ENCODE measurements at regions not wholly inside any gene's neighbourhood (a gene's known extent, or its start where the extent isn't known, plus 50 kb on each side); places are given as distances from the start of the nearest gene placed in this dataset.

GRCh38 chr9:88792502-88792901 is 198.8 kb upstream of the S1PR3 start:
- no peak for DNase-seq (ENCODE audit: low read depth)

GRCh38 chr9:88794100-88794499 is 197.2 kb upstream of the S1PR3 start:
- no peak for DNase-seq (ENCODE audit: low read depth)

- no peak for DNase-seq (ENCODE audit: low read depth)
These were observed 194.3 kb upstream of the S1PR3 start for GRCh38 chr9:88796947-88797346.

GRCh38 chr9:88798476-88798875 is 192.8 kb upstream of the S1PR3 start:
- DNase-seq (ENCODE audit: low read depth) = no peak

GRCh38 chr9:88799541-88800328 is 191.5 kb upstream of the S1PR3 start:
- DNase-seq (ENCODE audit: low read depth) = no peak

- DNase-seq (ENCODE audit: low read depth) = no peak
These were observed 191.0 kb upstream of the S1PR3 start for GRCh38 chr9:88800329-88800682.

GRCh38 chr9:88801214-88801796 is 190.0 kb upstream of the S1PR3 start:
- no peak for DNase-seq (ENCODE audit: low read depth)

GRCh38 chr9:88802533-88802932 is 188.7 kb upstream of the S1PR3 start:
- DNase-seq (ENCODE audit: low read depth) = no peak

GRCh38 chr9:88803546-88804253 is 187.6 kb upstream of the S1PR3 start:
- DNase-seq (ENCODE audit: low read depth) = no peak

GRCh38 chr9:88804254-88804596 is 187.0 kb upstream of the S1PR3 start:
- no peak for DNase-seq (ENCODE audit: low read depth)

GRCh38 chr9:88805217-88805943 is 185.9 kb upstream of the S1PR3 start:
- no peak for DNase-seq (ENCODE audit: low read depth)

GRCh38 chr9:88807426-88807825 is 183.8 kb upstream of the S1PR3 start:
- DNase-seq (ENCODE audit: low read depth) = no peak

- no peak for DNase-seq (ENCODE audit: low read depth)
These were observed 183.1 kb upstream of the S1PR3 start for GRCh38 chr9:88808019-88808656.

GRCh38 chr9:88808761-88809354 is 182.4 kb upstream of the S1PR3 start:
- DNase-seq (ENCODE audit: low read depth) = no peak

- no peak for DNase-seq (ENCODE audit: low read depth)
These were observed 181.7 kb upstream of the S1PR3 start for GRCh38 chr9:88809355-88810161.

- no peak for DNase-seq (ENCODE audit: low read depth)
These were observed 180.4 kb upstream of the S1PR3 start for GRCh38 chr9:88810826-88811225.

GRCh38 chr9:88811511-88811910 is 179.8 kb upstream of the S1PR3 start:
- DNase-seq (ENCODE audit: low read depth) = no peak

GRCh38 chr9:88812938-88813637 is 178.2 kb upstream of the S1PR3 start:
- DNase-seq (ENCODE audit: low read depth) = no peak

GRCh38 chr9:88813638-88814209 is 177.5 kb upstream of the S1PR3 start:
- no peak for DNase-seq (ENCODE audit: low read depth)

- DNase-seq (ENCODE audit: low read depth) = peak; percentile 86
These were observed 176.7 kb upstream of the S1PR3 start for GRCh38 chr9:88814577-88814976.

All from GM04503 (cell line).